ENCODE measurements at regions not wholly inside any gene's neighbourhood (a gene's known extent, or its start where the extent isn't known, plus 50 kb on each side); places are given as distances from the start of the nearest gene placed in this dataset.

GRCh38 chr2:37563375-37564015 lies 107.9 kb downstream of the CDC42EP3 start:
- no peaks in the 10 kb centered on the region for H3K36me3 Mint-ChIP-seq
- H3K9me3 Mint-ChIP-seq = peaks cover 12% of the 10 kb centered on the region
- ChIA-PET POLR2A (no interaction called here), CTCF (no interaction called here)
- DNase-seq (ENCODE audit: low spot score) (no peak), ATAC-seq (no peak)
- no peak for TF ChIP-seq ETV6 (CRISPR knock-in tag; IDR thresholded peaks at IDR 0.05)
- TF ChIP-seq ZNF512 (CRISPR knock-in tag; IDR thresholded peaks at IDR 0.05; ENCODE audit: borderline replicate concordance) = no peak
- TF ChIP-seq RELA (CRISPR knock-in tag; IDR thresholded peaks at IDR 0.05; ENCODE audit: borderline replicate concordance) = no peak
- TF ChIP-seq ATF2 (CRISPR knock-in tag; IDR thresholded peaks at IDR 0.05; ENCODE audit: borderline replicate concordance, low read depth) = no peak
- TF ChIP-seq, protein P1, sequence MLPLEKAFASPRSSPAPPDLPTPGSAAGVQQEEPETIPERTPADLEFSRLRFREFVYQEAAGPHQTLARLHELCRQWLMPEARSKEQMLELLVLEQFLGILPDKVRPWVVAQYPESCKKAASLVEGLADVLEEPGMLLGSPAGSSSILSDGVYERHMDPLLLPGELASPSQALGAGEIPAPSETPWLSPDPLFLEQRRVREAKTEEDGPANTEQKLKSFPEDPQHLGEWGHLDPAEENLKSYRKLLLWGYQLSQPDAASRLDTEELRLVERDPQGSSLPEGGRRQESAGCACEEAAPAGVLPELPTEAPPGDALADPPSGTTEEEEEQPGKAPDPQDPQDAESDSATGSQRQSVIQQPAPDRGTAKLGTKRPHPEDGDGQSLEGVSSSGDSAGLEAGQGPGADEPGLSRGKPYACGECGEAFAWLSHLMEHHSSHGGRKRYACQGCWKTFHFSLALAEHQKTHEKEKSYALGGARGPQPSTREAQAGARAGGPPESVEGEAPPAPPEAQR (CRISPR knock-in tag; IDR thresholded peaks at IDR 0.05) = no peak
- TF ChIP-seq GABPB1 (CRISPR knock-in tag; IDR thresholded peaks at IDR 0.05) = no peak
- no peak for TF ChIP-seq FOXK1 (CRISPR knock-in tag; IDR thresholded peaks at IDR 0.05)
- TF ChIP-seq GRHL2 (CRISPR knock-in tag; IDR thresholded peaks at IDR 0.05; ENCODE audit: insufficient replicate concordance, severe bottlenecking) = no peak
- H3K27me3 Mint-ChIP-seq (ENCODE audit: low read depth) = no peaks in the 10 kb centered on the region
- H3K4me1 Mint-ChIP-seq = peaks cover 14% of the 10 kb centered on the region
- H3K27ac Mint-ChIP-seq = no peak overlapping the region
- H3K4me3 Mint-ChIP-seq = no peak overlapping the region

GRCh38 chr2:37564356-37564755 lies 107.1 kb downstream of the CDC42EP3 start:
- peaks cover 14% of the 10 kb centered on the region for H3K4me1 Mint-ChIP-seq
- no peaks in the 10 kb centered on the region for H3K36me3 Mint-ChIP-seq
- H3K27ac Mint-ChIP-seq = no peak overlapping the region
- ATAC-seq (no peak), DNase-seq (ENCODE audit: low spot score) (no peak)
- ChIA-PET POLR2A (no interaction called here), CTCF (no interaction called here)
- TF ChIP-seq TEAD4 (CRISPR knock-in tag; IDR thresholded peaks at IDR 0.05) (no peak), SP1 (CRISPR knock-in tag; conservative IDR thresholded peaks at IDR 0.05) (no peak), HMGA2 (CRISPR knock-in tag; IDR thresholded peaks at IDR 0.05) (no peak), ZNF512 (CRISPR knock-in tag; IDR thresholded peaks at IDR 0.05; ENCODE audit: borderline replicate concordance) (no peak), ZNF232 (CRISPR knock-in tag; IDR thresholded peaks at IDR 0.05) (no peak), FOXP4 (CRISPR knock-in tag; IDR thresholded peaks at IDR 0.05) (no peak), ZNF121 (CRISPR knock-in tag; IDR thresholded peaks at IDR 0.05) (no peak), NFYB (CRISPR knock-in tag; conservative IDR thresholded peaks at IDR 0.05; ENCODE audit: low read depth) (no peak), NR3C1 (CRISPR knock-in tag; conservative IDR thresholded peaks at IDR 0.05; ENCODE audit: low read depth) (no peak), ESRRA (CRISPR knock-in tag; IDR thresholded peaks at IDR 0.05; ENCODE audit: borderline replicate concordance) (no peak)
- TF ChIP-seq, protein P2, sequence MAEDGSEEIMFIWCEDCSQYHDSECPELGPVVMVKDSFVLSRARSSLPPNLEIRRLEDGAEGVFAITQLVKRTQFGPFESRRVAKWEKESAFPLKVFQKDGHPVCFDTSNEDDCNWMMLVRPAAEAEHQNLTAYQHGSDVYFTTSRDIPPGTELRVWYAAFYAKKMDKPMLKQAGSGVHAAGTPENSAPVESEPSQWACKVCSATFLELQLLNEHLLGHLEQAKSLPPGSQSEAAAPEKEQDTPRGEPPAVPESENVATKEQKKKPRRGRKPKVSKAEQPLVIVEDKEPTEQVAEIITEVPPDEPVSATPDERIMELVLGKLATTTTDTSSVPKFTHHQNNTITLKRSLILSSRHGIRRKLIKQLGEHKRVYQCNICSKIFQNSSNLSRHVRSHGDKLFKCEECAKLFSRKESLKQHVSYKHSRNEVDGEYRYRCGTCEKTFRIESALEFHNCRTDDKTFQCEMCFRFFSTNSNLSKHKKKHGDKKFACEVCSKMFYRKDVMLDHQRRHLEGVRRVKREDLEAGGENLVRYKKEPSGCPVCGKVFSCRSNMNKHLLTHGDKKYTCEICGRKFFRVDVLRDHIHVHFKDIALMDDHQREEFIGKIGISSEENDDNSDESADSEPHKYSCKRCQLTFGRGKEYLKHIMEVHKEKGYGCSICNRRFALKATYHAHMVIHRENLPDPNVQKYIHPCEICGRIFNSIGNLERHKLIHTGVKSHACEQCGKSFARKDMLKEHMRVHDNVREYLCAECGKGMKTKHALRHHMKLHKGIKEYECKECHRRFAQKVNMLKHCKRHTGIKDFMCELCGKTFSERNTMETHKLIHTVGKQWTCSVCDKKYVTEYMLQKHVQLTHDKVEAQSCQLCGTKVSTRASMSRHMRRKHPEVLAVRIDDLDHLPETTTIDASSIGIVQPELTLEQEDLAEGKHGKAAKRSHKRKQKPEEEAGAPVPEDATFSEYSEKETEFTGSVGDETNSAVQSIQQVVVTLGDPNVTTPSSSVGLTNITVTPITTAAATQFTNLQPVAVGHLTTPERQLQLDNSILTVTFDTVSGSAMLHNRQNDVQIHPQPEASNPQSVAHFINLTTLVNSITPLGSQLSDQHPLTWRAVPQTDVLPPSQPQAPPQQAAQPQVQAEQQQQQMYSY (CRISPR knock-in tag; IDR thresholded peaks at IDR 0.05) = no peak
- TF ChIP-seq, protein P3, sequence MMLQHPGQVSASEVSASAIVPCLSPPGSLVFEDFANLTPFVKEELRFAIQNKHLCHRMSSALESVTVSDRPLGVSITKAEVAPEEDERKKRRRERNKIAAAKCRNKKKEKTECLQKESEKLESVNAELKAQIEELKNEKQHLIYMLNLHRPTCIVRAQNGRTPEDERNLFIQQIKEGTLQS (CRISPR knock-in tag; conservative IDR thresholded peaks at IDR 0.05) = no peak
- H3K9me3 Mint-ChIP-seq = peaks cover 10% of the 10 kb centered on the region
- no peak overlapping the region for H3K4me3 Mint-ChIP-seq
- H3K27me3 Mint-ChIP-seq (ENCODE audit: low read depth) = no peaks in the 10 kb centered on the region

All from WTC11 (cell line).